ENCODE measurements at regions not wholly inside any gene's neighbourhood (a gene's known extent, or its start where the extent isn't known, plus 50 kb on each side); places are given as distances from the start of the nearest gene placed in this dataset.

DNA sequence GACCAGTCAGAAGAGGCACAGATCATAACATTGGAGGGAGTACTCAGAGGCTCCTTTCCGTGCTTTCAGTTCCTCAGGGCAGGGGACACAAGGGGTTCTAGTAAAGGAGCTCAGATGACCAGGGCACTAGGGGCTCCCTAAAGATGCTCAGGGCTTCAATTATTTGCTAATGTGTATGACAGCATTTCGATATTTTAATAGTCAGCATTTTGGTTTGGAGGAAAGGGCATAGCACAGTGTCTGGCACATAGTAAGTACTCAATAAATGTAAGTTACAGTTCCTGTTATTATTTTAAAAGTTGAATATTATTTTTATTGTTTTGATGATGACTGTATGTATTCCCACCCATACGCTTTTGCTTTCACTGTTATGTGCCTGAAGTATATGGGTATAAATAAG is 260.0 kb downstream of the REEP3 start:
- TF ChIP-seq, protein P1, sequence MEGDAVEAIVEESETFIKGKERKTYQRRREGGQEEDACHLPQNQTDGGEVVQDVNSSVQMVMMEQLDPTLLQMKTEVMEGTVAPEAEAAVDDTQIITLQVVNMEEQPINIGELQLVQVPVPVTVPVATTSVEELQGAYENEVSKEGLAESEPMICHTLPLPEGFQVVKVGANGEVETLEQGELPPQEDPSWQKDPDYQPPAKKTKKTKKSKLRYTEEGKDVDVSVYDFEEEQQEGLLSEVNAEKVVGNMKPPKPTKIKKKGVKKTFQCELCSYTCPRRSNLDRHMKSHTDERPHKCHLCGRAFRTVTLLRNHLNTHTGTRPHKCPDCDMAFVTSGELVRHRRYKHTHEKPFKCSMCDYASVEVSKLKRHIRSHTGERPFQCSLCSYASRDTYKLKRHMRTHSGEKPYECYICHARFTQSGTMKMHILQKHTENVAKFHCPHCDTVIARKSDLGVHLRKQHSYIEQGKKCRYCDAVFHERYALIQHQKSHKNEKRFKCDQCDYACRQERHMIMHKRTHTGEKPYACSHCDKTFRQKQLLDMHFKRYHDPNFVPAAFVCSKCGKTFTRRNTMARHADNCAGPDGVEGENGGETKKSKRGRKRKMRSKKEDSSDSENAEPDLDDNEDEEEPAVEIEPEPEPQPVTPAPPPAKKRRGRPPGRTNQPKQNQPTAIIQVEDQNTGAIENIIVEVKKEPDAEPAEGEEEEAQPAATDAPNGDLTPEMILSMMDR (IDR thresholded peaks at IDR 0.05): no peak
- no peak for TF ChIP-seq POLR2A (IDR thresholded peaks at IDR 0.05)
- TF ChIP-seq EP300 (IDR thresholded peaks at IDR 0.05): no peak
